HepG2 (cell line): ENCODE measurements at regions not wholly inside any gene's neighbourhood (a gene's known extent, or its start where the extent isn't known, plus 50 kb on each side); places are given as distances from the start of the nearest gene placed in this dataset.
A peak's percentile ranks its signal among the peaks of the same experiment; 100 is the strongest.

Source experiments
- ARID5B ChIP-seq: IDR thresholded peaks from 2 replicates; pipeline ENCODE4 v1.4.0; 2020; ENCODE audit warnings: mild to moderate bottlenecking, missing genetic modification reagents
- ARNTL ChIP-seq: sonication (generic); formaldehyde crosslinking; IDR thresholded peaks from 2 replicates; pipeline ENCODE4 v1.4.0; 2020; ENCODE audit warnings: mild to moderate bottlenecking, missing genetic modification reagents
- CENPBD1 ChIP-seq: sonication (generic); formaldehyde crosslinking; IDR thresholded peaks from 2 replicates; pipeline ENCODE4 v1.8.0; 2022; ENCODE audit warnings: missing genetic modification reagents, low read depth, mild to moderate bottlenecking, borderline replicate concordance
- EEA1 ChIP-seq: sonication (generic); formaldehyde crosslinking; IDR thresholded peaks from 2 replicates; pipeline ENCODE4 v1.5.1; 2020; ENCODE audit warnings: mild to moderate bottlenecking, missing genetic modification reagents, borderline replicate concordance
- ETV6 ChIP-seq: sonication (generic); formaldehyde crosslinking; conservative IDR thresholded peaks from 2 replicates; pipeline ENCODE4 v1.4.0; 2020; ENCODE audit warnings: missing genetic modification reagents
- GABPA ChIP-seq, 2 experiments: IDR thresholded peaks; 2 replicates each; pipeline ENCODE4 v1.6.1; 2011 to 2016; ENCODE audit warnings: low read depth in 2 of 2, low read length in 1 of 2, missing biosample characterization in 1 of 2, missing genetic modification characterization in 1 of 2
- LCORL ChIP-seq, 2 experiments: fragments of 450-650 bp in 1 of 2; sonication (generic) in 1 of 2; formaldehyde crosslinking in 1 of 2; IDR thresholded peaks; 2 replicates each; pipeline versions ENCODE4 v1.5.0 to v1.6.1; 2017 to 2020; ENCODE audit warnings: antibody characterized with exemption in 1 of 2, missing genetic modification reagents in 1 of 2
- MAX ChIP-seq: IDR thresholded peaks from 2 replicates; pipeline ENCODE4 v1.6.1; 2012; ENCODE audit warnings: inconsistent platforms
- MAZ ChIP-seq, 2 experiments: sonication (generic) in 1 of 2; formaldehyde crosslinking in 1 of 2; IDR thresholded peaks; 2 replicates each; pipeline versions ENCODE4 v1.5.0 to v1.6.1; 2012 to 2020; ENCODE audit warnings: low read depth in 2 of 2, mild to moderate bottlenecking in 2 of 2, borderline replicate concordance in 1 of 2, improper control_type of control experiment in 1 of 2, low read length in 1 of 2, missing genetic modification reagents in 1 of 2, moderate library complexity in 1 of 2
- MXD4 ChIP-seq: IDR thresholded peaks from 2 replicates; pipeline ENCODE4 v1.6.1; 2016; ENCODE audit warnings: mild to moderate bottlenecking, missing biosample characterization, missing genetic modification reagents
- NONO ChIP-seq, 2 experiments: fragments of 450-650 bp in 1 of 2; sonication (generic) in 1 of 2; formaldehyde crosslinking in 1 of 2; IDR thresholded peaks in 1 of 2; conservative IDR thresholded peaks in 1 of 2; 2 replicates each; pipeline versions ENCODE4 v1.6.1 to v1.8.0; 2017 to 2022; ENCODE audit warnings: mild to moderate bottlenecking in 1 of 2, missing genetic modification reagents in 1 of 2, moderate library complexity in 1 of 2
- RBFOX2 ChIP-seq: fragments of 200-400 bp; formaldehyde crosslinking; IDR thresholded peaks from 2 replicates; pipeline ENCODE4 v1.6.1; 2017; ENCODE audit warnings: low read depth, mild to moderate bottlenecking, low read length
- SMAD1 ChIP-seq: sonication (generic); formaldehyde crosslinking; IDR thresholded peaks from 2 replicates; pipeline ENCODE4 v1.4.0; 2020; ENCODE audit warnings: missing genetic modification reagents, low read depth, mild to moderate bottlenecking, borderline replicate concordance
- SMAD3 ChIP-seq: sonication (generic); formaldehyde crosslinking; IDR thresholded peaks from 2 replicates; pipeline ENCODE4 v1.4.0; 2020; ENCODE audit warnings: missing genetic modification reagents
- SP140L ChIP-seq: sonication (generic); formaldehyde crosslinking; IDR thresholded peaks from 2 replicates; pipeline ENCODE4 v1.4.0; 2020; ENCODE audit warnings: missing genetic modification reagents, borderline replicate concordance
- SRSF9 ChIP-seq: fragments of 200-400 bp; formaldehyde crosslinking; IDR thresholded peaks from 2 replicates; pipeline ENCODE4 v1.6.1; 2018; ENCODE audit warnings: borderline replicate concordance, mild to moderate bottlenecking, low read depth, low read length; ENCODE audit not compliant: insufficient read depth, poor library complexity, severe bottlenecking
- ZNF12 ChIP-seq: sonication (generic); formaldehyde crosslinking; IDR thresholded peaks from 2 replicates; pipeline ENCODE4 v1.5.0; 2020; ENCODE audit warnings: missing genetic modification reagents
- ZNF530 ChIP-seq: sonication (generic); formaldehyde crosslinking; IDR thresholded peaks from 2 replicates; pipeline ENCODE4 v1.5.0; 2020; ENCODE audit warnings: low read depth, mild to moderate bottlenecking, missing genetic modification reagents
- ZNF562 ChIP-seq: sonication (generic); formaldehyde crosslinking; IDR thresholded peaks from 2 replicates; pipeline ENCODE4 v1.8.0; 2022; ENCODE audit warnings: missing genetic modification reagents, borderline replicate concordance
- ZNF577 ChIP-seq: sonication (generic); formaldehyde crosslinking; IDR thresholded peaks from 2 replicates; pipeline ENCODE4 v1.4.0; 2020; ENCODE audit warnings: mild to moderate bottlenecking, low read depth, missing genetic modification reagents, borderline replicate concordance
- ZNF740 ChIP-seq: sonication (generic); formaldehyde crosslinking; IDR thresholded peaks from 2 replicates; pipeline ENCODE4 v1.4.0; 2020; ENCODE audit warnings: missing genetic modification reagents
- ZNF788 ChIP-seq: sonication (generic); formaldehyde crosslinking; IDR thresholded peaks from 2 replicates; pipeline ENCODE4 v1.5.0; 2020; ENCODE audit warnings: mild to moderate bottlenecking, missing genetic modification reagents, borderline replicate concordance
- ZSCAN29 ChIP-seq: sonication (generic); formaldehyde crosslinking; conservative IDR thresholded peaks from 2 replicates; pipeline ENCODE4 v1.4.0; 2020; ENCODE audit warnings: mild to moderate bottlenecking, missing genetic modification reagents

GRCh38 chr6:157756708-157757429 is 66.2 kb upstream of the SNX9 start (continued):
- no peak for TF ChIP-seq ZNF562 (CRISPR knock-in tag)
- TF ChIP-seq ARNTL (CRISPR knock-in tag) = no peak
- 0 out of 2 replicates have a peak, but pooled peaks have one; percentile 57 for TF ChIP-seq ZSCAN29 (CRISPR knock-in tag)
- TF ChIP-seq MAX = no peak
- no peak for TF ChIP-seq RBFOX2
- no peak for TF ChIP-seq GABPA (IDR thresholded peaks at IDR 0.05; ENCODE audit: low read depth, low read length)
- peak; percentile 21; the same call in 1 of the 2 replicates for TF ChIP-seq GABPA (CRISPR knock-in tag; IDR thresholded peaks at IDR 0.05; ENCODE audit: low read depth)
- TF ChIP-seq SP140L (CRISPR knock-in tag) = peak; percentile 90; the same call in 1 of the 2 replicates
- no peak for TF ChIP-seq SRSF9
- TF ChIP-seq ZNF740 (CRISPR knock-in tag) = no peak
- TF ChIP-seq MAZ (IDR thresholded peaks at IDR 0.05; ENCODE audit: borderline replicate concordance, low read depth, low read length) = 0 out of 2 replicates have a peak, but pooled peaks have one; percentile 44
- peak; percentile 58; the same call in 1 of the 2 replicates for TF ChIP-seq MAZ (CRISPR knock-in tag; IDR thresholded peaks at IDR 0.05; ENCODE audit: low read depth)
- no peak for TF ChIP-seq ETV6 (CRISPR knock-in tag)
- TF ChIP-seq LCORL (IDR thresholded peaks at IDR 0.05) = no peak
- TF ChIP-seq LCORL (CRISPR knock-in tag; IDR thresholded peaks at IDR 0.05) = no peak
- TF ChIP-seq EEA1 (CRISPR knock-in tag) = no peak
- TF ChIP-seq ZNF788 (CRISPR knock-in tag) = peak; percentile 20; the same call in 1 of the 2 replicates
- TF ChIP-seq NONO (IDR thresholded peaks at IDR 0.05) = no peak
- 0 out of 2 replicates have a peak, but pooled peaks have one; percentile 28 for TF ChIP-seq NONO (CRISPR knock-in tag; conservative IDR thresholded peaks at IDR 0.05)
- TF ChIP-seq ZNF12 (CRISPR knock-in tag) = peak; percentile 72; the same call in 1 of the 2 replicates
- no peak for TF ChIP-seq ZNF530 (CRISPR knock-in tag)
- TF ChIP-seq ZNF577 (CRISPR knock-in tag) = no peak
- TF ChIP-seq SMAD1 (CRISPR knock-in tag) = no peak
- TF ChIP-seq SMAD3 (CRISPR knock-in tag) = peak; percentile 66; the same call in 1 of the 2 replicates
- TF ChIP-seq ARID5B (CRISPR knock-in tag) = peak; percentile 77
- TF ChIP-seq CENPBD1 (CRISPR knock-in tag) = 0 out of 2 replicates have a peak, but pooled peaks have one; percentile 35
- TF ChIP-seq MXD4 = no peak
